Tibial nerve (tissue), 3 donors: ENCODE measurements at regions not wholly inside any gene's neighbourhood (a gene's known extent, or its start where the extent isn't known, plus 50 kb on each side); places are given as distances from the start of the nearest gene placed in this dataset.

ENCODE experiments used
- CTCF ChIP-seq, 5 experiments: fragments of 200-600 bp in 3 of 5; fragments of 450-650 bp in 2 of 5; sonication (generic) in 3 of 5; IDR thresholded peaks; one replicate each; pipeline ENCODE4 v1.5.1; 2016 to 2019; ENCODE audit warnings: antibody characterized with exemption in 5 of 5, mild to moderate bottlenecking in 3 of 5, moderate library complexity in 2 of 5
- POLR2A ChIP-seq, 2 donors: fragments of 450-650 bp; IDR thresholded peaks; one replicate each; pipeline ENCODE4 v1.6.1; 2017; ENCODE audit warnings: antibody characterized with exemption in 2 of 2, mild to moderate bottlenecking in 2 of 2, moderate library complexity in 2 of 2

- TF ChIP-seq CTCF (IDR thresholded peaks at IDR 0.05) (no peak), POLR2A (IDR thresholded peaks at IDR 0.05) (no peak)
Measured at GRCh38 chr11:128005562-128005961, 581.8 kb downstream of the ETS1 start.
